HL-60 (cell line): ENCODE measurements at regions not wholly inside any gene's neighbourhood (a gene's known extent, or its start where the extent isn't known, plus 50 kb on each side); places are given as distances from the start of the nearest gene placed in this dataset.

Experiments used
- DNase-seq, 2 experiments: peaks; one replicate each; pipeline ENCODE4 v3.0.0-alpha.2; 2010 to 2020; ENCODE audit warnings: low read depth in 1 of 2, low spot score in 1 of 2
- H3K27ac ChIP-seq: fragments of 250-450 bp; sonication (Bioruptor Pico); replicated peaks from 2 replicates; pipeline ENCODE4 v1.5.1; 2020; ENCODE audit warnings: mild to moderate bottlenecking, moderate library complexity
- H3K27me3 ChIP-seq: fragments of 250-450 bp; sonication (Bioruptor Pico); 2 replicates; pipeline ENCODE4 v1.5.1; 2021; ENCODE audit warnings: mild to moderate bottlenecking, moderate library complexity; ENCODE audit not compliant: insufficient read depth, poor library complexity, severe bottlenecking
- H3K4me3 ChIP-seq: replicated peaks from 2 replicates; pipeline ENCODE4 v1.5.1; 2011; ENCODE audit warnings: mild to moderate bottlenecking, control low read depth, low read length; ENCODE audit not compliant: insufficient read depth
- CTCF ChIP-seq: IDR thresholded peaks from one replicate; pipeline ENCODE4 v1.5.1; 2011; ENCODE audit warnings: low read length, control low read depth, inconsistent platforms; ENCODE audit not compliant: insufficient read depth
- GABPA ChIP-seq: IDR thresholded peaks from 2 replicates; pipeline ENCODE4 v1.6.1; 2012; ENCODE audit warnings: low read depth
- POLR2AphosphoS5 ChIP-seq: IDR thresholded peaks from 2 replicates; pipeline ENCODE4 v1.6.1; 2012; ENCODE audit warnings: low read depth
- REST ChIP-seq: IDR thresholded peaks from 2 replicates; pipeline ENCODE4 v1.6.1; 2012; ENCODE audit warnings: low read depth; ENCODE audit not compliant: insufficient replicate concordance
- SPI1 ChIP-seq: IDR thresholded peaks from 2 replicates; pipeline ENCODE4 v1.6.1; 2012; ENCODE audit warnings: low read depth, mild to moderate bottlenecking, borderline replicate concordance

- TF ChIP-seq SPI1 (no peak), REST (no peak), GABPA (no peak), POLR2AphosphoS5 (no peak), CTCF (no peak)
- no peak overlapping the region for H3K27ac ChIP-seq
- no peak for DNase-seq
- no peak overlapping the region for H3K4me3 ChIP-seq
- no peaks in the 10 kb centered on the region for H3K27me3 ChIP-seq
Observed at GRCh38 chr1:96962751-96963211, 241.2 kb downstream of the PTBP2 start.

GRCh38 chr1:96964761-96965160, 243.2 kb downstream of the PTBP2 start:
- H3K4me3 ChIP-seq = no peak overlapping the region
- H3K27me3 ChIP-seq = no peaks in the 10 kb centered on the region
- no peak for DNase-seq
- no peak overlapping the region for H3K27ac ChIP-seq
- no peak for TF ChIP-seq SPI1
- TF ChIP-seq CTCF = no peak
- TF ChIP-seq GABPA = no peak
- TF ChIP-seq POLR2AphosphoS5 = no peak
- no peak for TF ChIP-seq REST

GRCh38 chr1:96966536-96967138, 245.1 kb downstream of the PTBP2 start:
- Histone ChIP-seq H3K27ac (no peak overlapping the region), H3K4me3 (no peak overlapping the region; the same call in 1 of the 2 replicates), H3K27me3 (no peaks in the 10 kb centered on the region)
- peak; percentile 30 to 62 for DNase-seq
- TF ChIP-seq REST (no peak), CTCF (peak; percentile 80), POLR2AphosphoS5 (no peak), GABPA (no peak)
